Liver (tissue), 8 donors: ENCODE measurements at regions not wholly inside any gene's neighbourhood (a gene's known extent, or its start where the extent isn't known, plus 50 kb on each side); places are given as distances from the start of the nearest gene placed in this dataset.

Experiments used
- DNase-seq: peaks from one replicate; pipeline ENCODE4 v3.0.0-alpha.2; 2017; ENCODE audit warnings: low spot score
- H3K27ac ChIP-seq, 2 donors: one replicate each; pipeline ENCODE4 v1.7.0; 2013; ENCODE audit warnings: inconsistent platforms in 2 of 2, low read length in 2 of 2, control low read depth in 1 of 2, low read depth in 1 of 2, mild to moderate bottlenecking in 1 of 2
- H3K27me3 ChIP-seq, 4 donors: one replicate each; pipeline versions ENCODE4 v1.6.1 to v1.7.0; 2013; ENCODE audit warnings: low read length in 3 of 4, inconsistent platforms in 1 of 4, mild to moderate bottlenecking in 1 of 4, moderate library complexity in 1 of 4; ENCODE audit not compliant: control insufficient read depth in 4 of 4, insufficient read depth in 4 of 4
- H3K36me3 ChIP-seq, 4 donors: one replicate each; pipeline versions ENCODE4 v1.6.1 to v1.7.0; 2013; ENCODE audit warnings: low read length in 3 of 4, mild to moderate bottlenecking in 3 of 4, low read depth in 1 of 4, moderate library complexity in 1 of 4; ENCODE audit not compliant: control insufficient read depth in 4 of 4, insufficient read depth in 3 of 4
- H3K4me1 ChIP-seq, 4 donors: one replicate each; pipeline versions ENCODE4 v1.6.1 to v1.7.0; 2013; ENCODE audit warnings: low read length in 3 of 4, mild to moderate bottlenecking in 3 of 4, moderate library complexity in 1 of 4; ENCODE audit not compliant: control insufficient read depth in 4 of 4, insufficient read depth in 4 of 4
- H3K4me3 ChIP-seq, 3 donors: one replicate each; pipeline versions ENCODE4 v1.6.1 to v1.7.0; 2013; ENCODE audit warnings: low read length in 3 of 3, control low read depth in 1 of 3, low read depth in 1 of 3, mild to moderate bottlenecking in 1 of 3
- H3K9ac ChIP-seq, 2 donors: one replicate each; pipeline ENCODE4 v1.7.0; 2013; ENCODE audit warnings: low read length in 2 of 2, mild to moderate bottlenecking in 2 of 2, moderate library complexity in 2 of 2, control low read depth in 1 of 2, low read depth in 1 of 2
- H3K9me3 ChIP-seq, 4 donors: one replicate each; pipeline versions ENCODE4 v1.6.1 to v1.7.0; 2013; ENCODE audit warnings: low read length in 3 of 4; ENCODE audit not compliant: control insufficient read depth in 4 of 4
- ATF3 ChIP-seq: IDR thresholded peaks from 2 replicates; pipeline ENCODE4 v1.6.1; 2016; ENCODE audit warnings: antibody characterized with exemption
- CTCF ChIP-seq: fragments of 150-350 bp; IDR thresholded peaks from 2 replicates; pipeline ENCODE4 v1.5.1; 2017; ENCODE audit warnings: improper control_type of control experiment, low read depth, low read length; ENCODE audit not compliant: missing input control
- EGR1 ChIP-seq, 2 donors: IDR thresholded peaks; 2 replicates each; pipeline ENCODE4 v1.6.1; 2016 to 2018; ENCODE audit warnings: antibody characterized with exemption in 2 of 2, low read depth in 2 of 2
- FOXA1 ChIP-seq: IDR thresholded peaks from 2 replicates; pipeline ENCODE4 v1.6.1; 2016; ENCODE audit warnings: antibody characterized with exemption
- FOXA2 ChIP-seq: IDR thresholded peaks from 2 replicates; pipeline ENCODE4 v1.6.1; 2016; ENCODE audit warnings: antibody characterized with exemption
- GABPA ChIP-seq, 2 donors: IDR thresholded peaks in 1 of 2; conservative IDR thresholded peaks in 1 of 2; 2 replicates each; pipeline ENCODE4 v1.6.1; 2016; ENCODE audit warnings: antibody characterized with exemption in 2 of 2, mild to moderate bottlenecking in 1 of 2, moderate library complexity in 1 of 2
- HNF4G ChIP-seq: IDR thresholded peaks from 2 replicates; pipeline ENCODE4 v1.6.1; 2016; ENCODE audit warnings: antibody characterized with exemption
- NR2F2 ChIP-seq: IDR thresholded peaks from 2 replicates; pipeline ENCODE4 v1.6.1; 2016; ENCODE audit warnings: antibody characterized with exemption
- RAD21 ChIP-seq, 2 donors: IDR thresholded peaks; 2 replicates each; pipeline ENCODE4 v1.6.1; 2016; ENCODE audit warnings: antibody characterized with exemption in 2 of 2, mild to moderate bottlenecking in 2 of 2
- REST ChIP-seq: IDR thresholded peaks from 2 replicates; pipeline ENCODE4 v1.6.1; 2016; ENCODE audit warnings: antibody characterized with exemption, mild to moderate bottlenecking
- TAF1 ChIP-seq: conservative IDR thresholded peaks from 2 replicates; pipeline ENCODE4 v1.6.1; 2016; ENCODE audit warnings: antibody characterized with exemption, mild to moderate bottlenecking
- ZBTB33 ChIP-seq: IDR thresholded peaks from 2 replicates; pipeline ENCODE4 v1.6.1; 2016; ENCODE audit warnings: antibody characterized with exemption
- WGBS: extraction: QIAGEN DNeasy Blood & Tissue Kit; methylation state at CpG from one replicate; pipeline ENCODE4 v1.1.7; 2013; 5-methylcytosine and 5-hydroxymethylcytosine counted together
- TF ChIP-seq, protein P1 (sequence below): IDR thresholded peaks from 2 replicates; pipeline ENCODE4 v1.6.1; 2016; ENCODE audit warnings: antibody characterized with exemption
- donor health status: healthy.
- donor health status: healthy.
- donor health status: healthy.
- donor health status: healthy.
- donor health status: healthy.

DNA sequence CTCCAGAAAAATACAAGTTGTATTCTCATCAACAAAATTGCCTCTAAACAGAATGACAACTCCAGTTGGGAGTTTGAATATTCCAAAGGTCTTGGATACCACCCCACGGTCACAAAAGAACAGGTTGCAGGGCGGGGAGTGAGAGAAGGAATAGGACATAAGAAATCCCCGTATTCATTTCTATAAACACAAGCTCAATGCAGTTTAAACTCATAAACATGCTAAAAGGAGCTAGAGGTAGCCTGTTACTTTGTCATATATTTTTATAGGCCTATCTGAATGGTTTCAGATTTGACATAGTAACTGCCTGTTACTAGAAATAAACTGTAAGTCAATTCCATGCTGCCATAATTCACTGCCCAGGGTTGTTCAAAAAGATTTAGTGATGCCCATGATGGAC is 567.5 kb downstream of the BCL11A start (continued):
- TF ChIP-seq REST (no peak), RAD21 (IDR thresholded peaks at IDR 0.05) (no peak)

GRCh38 chr2:59974051-59974766 is 579.2 kb downstream of the BCL11A start:
- Histone ChIP-seq H3K4me3 (no peak overlapping the region), H3K4me1 (no peaks in the 10 kb centered on the region), H3K36me3 (no peaks in the 10 kb centered on the region), H3K9ac (no peak overlapping the region), H3K27ac (no peak overlapping the region), H3K9me3 (no peaks in the 10 kb centered on the region), H3K27me3 (no peaks in the 10 kb centered on the region)
- TF ChIP-seq TAF1: no peak
- TF ChIP-seq FOXA1: no peak
- no peak for TF ChIP-seq CTCF
- no peak for TF ChIP-seq ATF3
- no peak for TF ChIP-seq NR2F2
- TF ChIP-seq EGR1 (IDR thresholded peaks at IDR 0.05; ENCODE audit: low read depth in 2 of 2): no peak
- DNase-seq: no peak
- 71% methylated on average over 4 of the region's 4 CpGs for WGBS

GRCh38 chr2:59969161-59969560 is 584.3 kb downstream of the BCL11A start:
- Histone ChIP-seq H3K4me3 (no peak overlapping the region), H3K9me3 (no peaks in the 10 kb centered on the region), H3K9ac (no peak overlapping the region), H3K4me1 (peaks cover 0 to 4% (median 2%) of the 10 kb centered on the region in 4 donors), H3K27ac (no peak overlapping the region), H3K27me3 (no peaks in the 10 kb centered on the region), H3K36me3 (no peaks in the 10 kb centered on the region)
- WGBS: 94% methylated on average over 5 of the region's 5 CpGs
- no peak for DNase-seq
- TF ChIP-seq EGR1 (IDR thresholded peaks at IDR 0.05; ENCODE audit: low read depth in 2 of 2): no peak

GRCh38 chr2:59968441-59968840 is 585.0 kb downstream of the BCL11A start:
- WGBS: 53% methylated on average over 1 of the region's 1 CpG
- Histone ChIP-seq H3K4me1 (peaks cover 0 to 10% (median 8%) of the 10 kb centered on the region in 4 donors), H3K4me3 (no peak overlapping the region), H3K36me3 (no peaks in the 10 kb centered on the region), H3K9me3 (no peaks in the 10 kb centered on the region), H3K9ac (no peak overlapping the region), H3K27ac (no peak overlapping the region), H3K27me3 (no peaks in the 10 kb centered on the region)
- no peak for DNase-seq
- TF ChIP-seq ZBTB33 (no peak), HNF4G (no peak), GABPA (IDR thresholded peaks at IDR 0.05 in 1 of 2, conservative IDR thresholded peaks at IDR 0.05 in 1 of 2) (no peak), FOXA2 (no peak), NR2F2 (no peak), REST (no peak), FOXA1 (no peak), RAD21 (IDR thresholded peaks at IDR 0.05) (no peak)
- TF ChIP-seq, protein P1, sequence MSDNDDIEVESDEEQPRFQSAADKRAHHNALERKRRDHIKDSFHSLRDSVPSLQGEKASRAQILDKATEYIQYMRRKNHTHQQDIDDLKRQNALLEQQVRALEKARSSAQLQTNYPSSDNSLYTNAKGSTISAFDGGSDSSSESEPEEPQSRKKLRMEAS: no peak
